BE2C (cell line): ENCODE measurements at regions not wholly inside any gene's neighbourhood (a gene's known extent, or its start where the extent isn't known, plus 50 kb on each side); places are given as distances from the start of the nearest gene placed in this dataset.

Source experiments
- DNase-seq: peaks from one replicate; pipeline ENCODE4 v3.0.0-alpha.2; 2020
- H3K27me3 ChIP-seq: fragments of 250-450 bp; sonication (Bioruptor Pico); 2 replicates; pipeline ENCODE4 v1.5.1; 2020; ENCODE audit warnings: mild to moderate bottlenecking
- H3K36me3 ChIP-seq: fragments of 250-450 bp; sonication (Bioruptor Pico); 2 replicates; pipeline ENCODE4 v1.5.1; 2020; ENCODE audit warnings: mild to moderate bottlenecking
- H3K4me1 ChIP-seq: fragments of 250-450 bp; sonication (Bioruptor Pico); 2 replicates; pipeline ENCODE4 v1.5.1; 2020
- H3K4me3 ChIP-seq: 2 replicates; pipeline ENCODE4 v1.5.1; 2011; ENCODE audit warnings: low read depth, low read length
- H3K9me3 ChIP-seq: fragments of 250-450 bp; sonication (Bioruptor Pico); 2 replicates; pipeline ENCODE4 v1.5.1; 2020
- TF ChIP-seq, protein P1 (sequence below): IDR thresholded peaks from 2 replicates; pipeline ENCODE4 v1.5.1; 2012; ENCODE audit warnings: mild to moderate bottlenecking, low read depth, low read length

DNA sequence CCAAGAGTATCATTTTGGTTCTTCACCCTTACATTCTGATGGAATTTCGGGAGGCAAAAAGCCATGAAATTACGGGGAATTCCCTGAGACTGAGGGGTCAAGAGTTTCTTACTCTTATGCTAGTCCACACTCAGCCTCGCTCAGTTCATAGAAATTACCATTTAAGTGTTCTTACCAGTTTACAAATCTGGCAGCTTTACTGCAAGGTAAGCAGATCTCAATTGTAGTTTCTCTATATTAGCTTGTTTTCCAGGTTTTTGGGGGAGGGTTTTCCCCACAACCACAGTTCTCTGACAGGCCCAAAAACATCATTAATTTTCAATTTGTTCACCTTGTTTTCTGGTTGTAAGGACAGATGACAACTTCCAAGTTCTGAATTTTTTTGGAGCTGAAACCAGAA lies 1028.4 kb downstream of the FAM181B start:
- DNase-seq, result no peak

GRCh38 chr11:81700076-81700475 lies 1033.6 kb downstream of the FAM181B start:
- H3K27me3 ChIP-seq, result no peaks in the 10 kb centered on the region
- no peaks in the 10 kb centered on the region for H3K4me1 ChIP-seq
- TF ChIP-seq, protein P1, sequence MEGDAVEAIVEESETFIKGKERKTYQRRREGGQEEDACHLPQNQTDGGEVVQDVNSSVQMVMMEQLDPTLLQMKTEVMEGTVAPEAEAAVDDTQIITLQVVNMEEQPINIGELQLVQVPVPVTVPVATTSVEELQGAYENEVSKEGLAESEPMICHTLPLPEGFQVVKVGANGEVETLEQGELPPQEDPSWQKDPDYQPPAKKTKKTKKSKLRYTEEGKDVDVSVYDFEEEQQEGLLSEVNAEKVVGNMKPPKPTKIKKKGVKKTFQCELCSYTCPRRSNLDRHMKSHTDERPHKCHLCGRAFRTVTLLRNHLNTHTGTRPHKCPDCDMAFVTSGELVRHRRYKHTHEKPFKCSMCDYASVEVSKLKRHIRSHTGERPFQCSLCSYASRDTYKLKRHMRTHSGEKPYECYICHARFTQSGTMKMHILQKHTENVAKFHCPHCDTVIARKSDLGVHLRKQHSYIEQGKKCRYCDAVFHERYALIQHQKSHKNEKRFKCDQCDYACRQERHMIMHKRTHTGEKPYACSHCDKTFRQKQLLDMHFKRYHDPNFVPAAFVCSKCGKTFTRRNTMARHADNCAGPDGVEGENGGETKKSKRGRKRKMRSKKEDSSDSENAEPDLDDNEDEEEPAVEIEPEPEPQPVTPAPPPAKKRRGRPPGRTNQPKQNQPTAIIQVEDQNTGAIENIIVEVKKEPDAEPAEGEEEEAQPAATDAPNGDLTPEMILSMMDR, result no peak
- H3K9me3 ChIP-seq, result no peaks in the 10 kb centered on the region
- no peak for DNase-seq
- H3K36me3 ChIP-seq, result no peaks in the 10 kb centered on the region
- H3K4me3 ChIP-seq, result no peak overlapping the region

More for the DNA sequence above, 1028.4 kb downstream of the FAM181B start:
- Histone ChIP-seq H3K4me1 (no peaks in the 10 kb centered on the region), H3K9me3 (no peaks in the 10 kb centered on the region), H3K27me3 (no peaks in the 10 kb centered on the region), H3K4me3 (no peak overlapping the region), H3K36me3 (no peaks in the 10 kb centered on the region)
- TF ChIP-seq, protein P1, result no peak

DNA sequence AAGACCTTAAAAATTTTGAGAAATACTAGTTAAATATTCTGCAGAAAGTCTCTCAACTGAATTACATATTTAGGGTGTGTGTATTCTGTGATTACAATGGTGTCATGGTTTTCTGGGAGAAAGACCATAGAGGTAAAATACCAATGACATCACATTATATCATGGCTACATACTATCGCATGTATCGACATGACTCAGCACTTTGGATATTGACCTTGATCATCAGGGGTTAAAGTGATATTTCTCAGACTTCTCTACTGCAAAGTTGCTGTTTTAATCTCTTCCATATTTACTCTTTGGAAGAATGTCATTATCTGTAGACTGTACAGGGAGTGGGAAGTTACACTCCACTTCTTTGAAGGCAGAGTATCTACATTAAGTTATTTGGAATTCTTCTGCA lies 1046.6 kb downstream of the FAM181B start:
- no peak overlapping the region for H3K4me3 ChIP-seq
- H3K9me3 ChIP-seq, result no peaks in the 10 kb centered on the region
- no peaks in the 10 kb centered on the region for H3K36me3 ChIP-seq
- H3K4me1 ChIP-seq, result no peaks in the 10 kb centered on the region
- DNase-seq, result no peak
- TF ChIP-seq, protein P1, result no peak
- no peaks in the 10 kb centered on the region for H3K27me3 ChIP-seq

- no peak for DNase-seq
- H3K4me1 ChIP-seq, result no peaks in the 10 kb centered on the region
- H3K4me3 ChIP-seq, result no peak overlapping the region
- TF ChIP-seq, protein P1, result no peak
- no peaks in the 10 kb centered on the region for H3K36me3 ChIP-seq
- no peaks in the 10 kb centered on the region for H3K27me3 ChIP-seq
- no peaks in the 10 kb centered on the region for H3K9me3 ChIP-seq
Measured at GRCh38 chr11:81674211-81674610, 1059.5 kb downstream of the FAM181B start.

- TF ChIP-seq, protein P1, result no peak
- Histone ChIP-seq H3K9me3 (no peaks in the 10 kb centered on the region), H3K4me1 (no peaks in the 10 kb centered on the region), H3K36me3 (no peaks in the 10 kb centered on the region), H3K27me3 (no peaks in the 10 kb centered on the region), H3K4me3 (no peak overlapping the region)
- DNase-seq, result no peak
Measured at GRCh38 chr11:81673001-81673400, 1060.7 kb downstream of the FAM181B start.

DNA sequence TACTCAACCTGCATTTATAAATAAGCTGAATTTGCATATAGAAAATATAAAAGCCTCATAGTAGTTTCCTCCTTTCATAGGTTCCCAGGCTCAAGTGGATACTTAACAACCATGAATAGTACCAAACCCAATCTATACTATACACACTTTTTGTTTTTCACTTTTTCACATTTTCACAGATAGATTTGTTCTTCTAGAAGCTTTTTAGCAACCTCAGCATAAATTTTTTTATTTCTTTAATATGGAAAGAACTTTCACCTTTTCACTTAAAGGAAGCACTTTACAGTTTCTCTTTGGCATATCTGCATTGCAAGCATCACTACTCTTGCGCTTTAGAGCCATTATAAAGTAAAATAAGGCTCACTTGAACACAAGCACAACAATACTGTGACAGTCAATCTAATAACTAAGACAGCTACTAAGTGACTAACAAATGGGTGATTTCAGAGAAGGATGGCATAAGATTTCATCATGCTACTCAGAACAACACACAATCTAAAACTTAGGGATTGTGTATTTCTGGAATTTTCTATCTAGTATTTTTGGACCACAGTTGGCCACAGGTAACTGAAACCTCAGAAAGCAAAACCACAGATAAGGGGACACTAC lies 1063.6 kb downstream of the FAM181B start:
- no peaks in the 10 kb centered on the region for H3K36me3 ChIP-seq
- no peak overlapping the region for H3K4me3 ChIP-seq
- H3K9me3 ChIP-seq, result no peaks in the 10 kb centered on the region
- no peak for DNase-seq
- no peaks in the 10 kb centered on the region for H3K27me3 ChIP-seq
- TF ChIP-seq, protein P1, result no peak
- H3K4me1 ChIP-seq, result no peaks in the 10 kb centered on the region
